ENCODE measurements at regions not wholly inside any gene's neighbourhood (a gene's known extent, or its start where the extent isn't known, plus 50 kb on each side); places are given as distances from the start of the nearest gene placed in this dataset.

GRCh38 chr4:138689593-138689992, 326.0 kb upstream of the NOCT start:
- Histone ChIP-seq H3K36me3 (ENCODE audit: control insufficient read depth in 2 of 2, insufficient read depth in 2 of 2, low read length in 1 of 2) (no peaks in the 10 kb centered on the region), H3K4me3 (ENCODE audit: low read depth in 1 of 2, low read length in 2 of 2) (no peak overlapping the region), H3K27ac (ENCODE audit: low read depth in 2 of 2, low read length in 1 of 2) (no peak overlapping the region), H3K4me1 (ENCODE audit: control insufficient read depth in 2 of 2, insufficient read depth in 2 of 2, low read length in 1 of 2) (no peaks in the 10 kb centered on the region), H3K27me3 (ENCODE audit: control insufficient read depth in 1 of 2, insufficient read depth in 2 of 2, low read length in 2 of 2) (no peaks in the 10 kb centered on the region), H3K9me3 (ENCODE audit: control insufficient read depth in 2 of 2, insufficient read depth in 1 of 2, low read depth in 1 of 2, low read length in 1 of 2) (no peaks in the 10 kb centered on the region)
- WGBS, 2 donors: 83 to 88% methylated on average over 6 of the region's 6 CpGs

GRCh38 chr4:138689187-138689586, 326.4 kb upstream of the NOCT start:
- H3K27me3 ChIP-seq (ENCODE audit: control insufficient read depth in 1 of 2, insufficient read depth in 2 of 2, low read length in 2 of 2): no peaks in the 10 kb centered on the region
- no peak overlapping the region for H3K27ac ChIP-seq (ENCODE audit: low read depth in 2 of 2, low read length in 1 of 2)
- H3K36me3 ChIP-seq (ENCODE audit: control insufficient read depth in 2 of 2, insufficient read depth in 2 of 2, low read length in 1 of 2): no peaks in the 10 kb centered on the region
- H3K9me3 ChIP-seq (ENCODE audit: control insufficient read depth in 2 of 2, insufficient read depth in 1 of 2, low read depth in 1 of 2, low read length in 1 of 2): no peaks in the 10 kb centered on the region
- H3K4me3 ChIP-seq (ENCODE audit: low read depth in 1 of 2, low read length in 2 of 2): no peak overlapping the region
- H3K4me1 ChIP-seq (ENCODE audit: control insufficient read depth in 2 of 2, insufficient read depth in 2 of 2, low read length in 1 of 2): no peaks in the 10 kb centered on the region
- WGBS, 2 donors: 66 to 73% methylated on average over 9 of the region's 9 CpGs

- 66 to 74% methylated on average over 12 of the region's 12 CpGs for WGBS, 2 donors
- H3K4me3 ChIP-seq (ENCODE audit: low read depth in 1 of 2, low read length in 2 of 2): no peak overlapping the region
- H3K9me3 ChIP-seq (ENCODE audit: control insufficient read depth in 2 of 2, insufficient read depth in 1 of 2, low read depth in 1 of 2, low read length in 1 of 2): no peaks in the 10 kb centered on the region
- no peak overlapping the region for H3K27ac ChIP-seq (ENCODE audit: low read depth in 2 of 2, low read length in 1 of 2)
- no peaks in the 10 kb centered on the region for H3K4me1 ChIP-seq (ENCODE audit: control insufficient read depth in 2 of 2, insufficient read depth in 2 of 2, low read length in 1 of 2)
- H3K36me3 ChIP-seq (ENCODE audit: control insufficient read depth in 2 of 2, insufficient read depth in 2 of 2, low read length in 1 of 2): no peaks in the 10 kb centered on the region
- H3K27me3 ChIP-seq (ENCODE audit: control insufficient read depth in 1 of 2, insufficient read depth in 2 of 2, low read length in 2 of 2): no peaks in the 10 kb centered on the region
These were observed 327.0 kb upstream of the NOCT start for GRCh38 chr4:138688408-138689085.

GRCh38 chr4:138686106-138686835, 329.3 kb upstream of the NOCT start:
- 74 to 80% methylated on average over 11 of the region's 11 CpGs for WGBS, 2 donors
- no peaks in the 10 kb centered on the region for H3K36me3 ChIP-seq (ENCODE audit: control insufficient read depth in 2 of 2, insufficient read depth in 2 of 2, low read length in 1 of 2)
- H3K4me1 ChIP-seq (ENCODE audit: control insufficient read depth in 2 of 2, insufficient read depth in 2 of 2, low read length in 1 of 2): peaks cover 0 to 2% of the 10 kb centered on the region in 2 donors
- no peaks in the 10 kb centered on the region for H3K27me3 ChIP-seq (ENCODE audit: control insufficient read depth in 1 of 2, insufficient read depth in 2 of 2, low read length in 2 of 2)
- no peaks in the 10 kb centered on the region for H3K9me3 ChIP-seq (ENCODE audit: control insufficient read depth in 2 of 2, insufficient read depth in 1 of 2, low read depth in 1 of 2, low read length in 1 of 2)
- no peak overlapping the region for H3K4me3 ChIP-seq (ENCODE audit: low read depth in 1 of 2, low read length in 2 of 2)
- no peak overlapping the region for H3K27ac ChIP-seq (ENCODE audit: low read depth in 2 of 2, low read length in 1 of 2)

- H3K9me3 ChIP-seq (ENCODE audit: control insufficient read depth in 2 of 2, insufficient read depth in 1 of 2, low read depth in 1 of 2, low read length in 1 of 2): no peaks in the 10 kb centered on the region
- H3K27ac ChIP-seq (ENCODE audit: low read depth in 2 of 2, low read length in 1 of 2): no peak overlapping the region
- WGBS, 2 donors: 73 to 82% methylated on average over 7 of the region's 7 CpGs
- H3K4me3 ChIP-seq (ENCODE audit: low read depth in 1 of 2, low read length in 2 of 2): no peak overlapping the region
- H3K36me3 ChIP-seq (ENCODE audit: control insufficient read depth in 2 of 2, insufficient read depth in 2 of 2, low read length in 1 of 2): no peaks in the 10 kb centered on the region
- H3K27me3 ChIP-seq (ENCODE audit: control insufficient read depth in 1 of 2, insufficient read depth in 2 of 2, low read length in 2 of 2): no peaks in the 10 kb centered on the region
- H3K4me1 ChIP-seq (ENCODE audit: control insufficient read depth in 2 of 2, insufficient read depth in 2 of 2, low read length in 1 of 2): peaks cover 0 to 2% of the 10 kb centered on the region in 2 donors
These were observed 330.3 kb upstream of the NOCT start for GRCh38 chr4:138685316-138685715.

GRCh38 chr4:138680989-138681604, 334.5 kb upstream of the NOCT start:
- H3K36me3 ChIP-seq (ENCODE audit: control insufficient read depth in 2 of 2, insufficient read depth in 2 of 2, low read length in 1 of 2): no peaks in the 10 kb centered on the region
- WGBS, 2 donors: 7 to 8% methylated on average over 7 of the region's 7 CpGs
- H3K4me1 ChIP-seq (ENCODE audit: control insufficient read depth in 2 of 2, insufficient read depth in 2 of 2, low read length in 1 of 2): peaks cover 0 to 2% of the 10 kb centered on the region in 2 donors
- no peak overlapping the region for H3K4me3 ChIP-seq (ENCODE audit: low read depth in 1 of 2, low read length in 2 of 2)
- no peaks in the 10 kb centered on the region for H3K9me3 ChIP-seq (ENCODE audit: control insufficient read depth in 2 of 2, insufficient read depth in 1 of 2, low read depth in 1 of 2, low read length in 1 of 2)
- H3K27me3 ChIP-seq (ENCODE audit: control insufficient read depth in 1 of 2, insufficient read depth in 2 of 2, low read length in 2 of 2): no peaks in the 10 kb centered on the region
- no peak overlapping the region for H3K27ac ChIP-seq (ENCODE audit: low read depth in 2 of 2, low read length in 1 of 2)

- Histone ChIP-seq H3K9me3 (ENCODE audit: control insufficient read depth in 2 of 2, insufficient read depth in 1 of 2, low read depth in 1 of 2, low read length in 1 of 2) (no peaks in the 10 kb centered on the region), H3K27me3 (ENCODE audit: control insufficient read depth in 1 of 2, insufficient read depth in 2 of 2, low read length in 2 of 2) (no peaks in the 10 kb centered on the region), H3K27ac (ENCODE audit: low read depth in 2 of 2, low read length in 1 of 2) (no peak overlapping the region), H3K36me3 (ENCODE audit: control insufficient read depth in 2 of 2, insufficient read depth in 2 of 2, low read length in 1 of 2) (no peaks in the 10 kb centered on the region), H3K4me3 (ENCODE audit: low read depth in 1 of 2, low read length in 2 of 2) (no peak overlapping the region), H3K4me1 (ENCODE audit: control insufficient read depth in 2 of 2, insufficient read depth in 2 of 2, low read length in 1 of 2) (peaks cover 0 to 2% of the 10 kb centered on the region in 2 donors)
- 61 to 80% methylated on average over 3 of the region's 3 CpGs for WGBS, 2 donors
These were observed 335.3 kb upstream of the NOCT start for GRCh38 chr4:138680256-138680655.

GRCh38 chr4:138678985-138679746, 336.4 kb upstream of the NOCT start:
- H3K27me3 ChIP-seq (ENCODE audit: control insufficient read depth in 1 of 2, insufficient read depth in 2 of 2, low read length in 2 of 2): no peaks in the 10 kb centered on the region
- H3K4me3 ChIP-seq (ENCODE audit: low read depth in 1 of 2, low read length in 2 of 2): no peak overlapping the region
- H3K36me3 ChIP-seq (ENCODE audit: control insufficient read depth in 2 of 2, insufficient read depth in 2 of 2, low read length in 1 of 2): no peaks in the 10 kb centered on the region
- H3K9me3 ChIP-seq (ENCODE audit: control insufficient read depth in 2 of 2, insufficient read depth in 1 of 2, low read depth in 1 of 2, low read length in 1 of 2): no peaks in the 10 kb centered on the region
- peaks cover 0 to 2% of the 10 kb centered on the region in 2 donors for H3K4me1 ChIP-seq (ENCODE audit: control insufficient read depth in 2 of 2, insufficient read depth in 2 of 2, low read length in 1 of 2)
- H3K27ac ChIP-seq (ENCODE audit: low read depth in 2 of 2, low read length in 1 of 2): peak overlapping the region in 1 of 2 donors; percentile 25
- WGBS, 2 donors: 55 to 60% methylated on average over 10 of the region's 10 CpGs

- no peaks in the 10 kb centered on the region for H3K9me3 ChIP-seq (ENCODE audit: control insufficient read depth in 2 of 2, insufficient read depth in 1 of 2, low read depth in 1 of 2, low read length in 1 of 2)
- WGBS, 2 donors: 33 to 36% methylated on average over 1 of the region's 1 CpG
- no peaks in the 10 kb centered on the region for H3K36me3 ChIP-seq (ENCODE audit: control insufficient read depth in 2 of 2, insufficient read depth in 2 of 2, low read length in 1 of 2)
- no peak overlapping the region for H3K4me3 ChIP-seq (ENCODE audit: low read depth in 1 of 2, low read length in 2 of 2)
- no peak overlapping the region for H3K27ac ChIP-seq (ENCODE audit: low read depth in 2 of 2, low read length in 1 of 2)
- H3K27me3 ChIP-seq (ENCODE audit: control insufficient read depth in 1 of 2, insufficient read depth in 2 of 2, low read length in 2 of 2): no peaks in the 10 kb centered on the region
- peaks cover 0 to 5% of the 10 kb centered on the region in 2 donors for H3K4me1 ChIP-seq (ENCODE audit: control insufficient read depth in 2 of 2, insufficient read depth in 2 of 2, low read length in 1 of 2)
These were observed 337.8 kb upstream of the NOCT start for GRCh38 chr4:138677748-138678147.
